GM10266 (cell line): ENCODE measurements at regions not wholly inside any gene's neighbourhood (a gene's known extent, or its start where the extent isn't known, plus 50 kb on each side); places are given as distances from the start of the nearest gene placed in this dataset.

Experiments
- DNase-seq: peaks from one replicate; pipeline ENCODE4 v3.0.0; 2012; ENCODE audit errors: extremely low spot score
- CTCF ChIP-seq: IDR thresholded peaks from 2 replicates; pipeline ENCODE4 v1.5.1; 2012; ENCODE audit warnings: mild to moderate bottlenecking, low read depth; ENCODE audit not compliant: control insufficient read depth, insufficient read depth; ENCODE audit errors: missing control alignments

- no peak for DNase-seq
- TF ChIP-seq CTCF = no peak
These were observed 131.7 kb upstream of the HDAC9 start for GRCh38 chr7:18363751-18364380.

GRCh38 chr7:18364396-18364795, 131.2 kb upstream of the HDAC9 start:
- TF ChIP-seq CTCF = no peak
- no peak for DNase-seq

GRCh38 chr7:18366394-18366793, 129.2 kb upstream of the HDAC9 start:
- no peak for DNase-seq
- no peak for TF ChIP-seq CTCF

GRCh38 chr7:18369011-18369410, 126.5 kb upstream of the HDAC9 start:
- TF ChIP-seq CTCF = no peak
- no peak for DNase-seq

- TF ChIP-seq CTCF = no peak
- DNase-seq = no peak
These were observed 124.9 kb upstream of the HDAC9 start for GRCh38 chr7:18370633-18371032.

- DNase-seq = no peak
- no peak for TF ChIP-seq CTCF
These were observed 116.5 kb upstream of the HDAC9 start for GRCh38 chr7:18378989-18379605.

GRCh38 chr7:18384491-18385143, 110.9 kb upstream of the HDAC9 start:
- DNase-seq = no peak

More at GRCh38 chr7:18384491-18385143, 110.9 kb upstream of the HDAC9 start:
- no peak for TF ChIP-seq CTCF
